ENCODE measurements at regions not wholly inside any gene's neighbourhood (a gene's known extent, or its start where the extent isn't known, plus 50 kb on each side); places are given as distances from the start of the nearest gene placed in this dataset.
"Not testable (repeated sequence)": the region's sequence is repeated elsewhere in the genome, so short reads cannot be mapped to it uniquely, and the experiment has no call there.

DNA sequence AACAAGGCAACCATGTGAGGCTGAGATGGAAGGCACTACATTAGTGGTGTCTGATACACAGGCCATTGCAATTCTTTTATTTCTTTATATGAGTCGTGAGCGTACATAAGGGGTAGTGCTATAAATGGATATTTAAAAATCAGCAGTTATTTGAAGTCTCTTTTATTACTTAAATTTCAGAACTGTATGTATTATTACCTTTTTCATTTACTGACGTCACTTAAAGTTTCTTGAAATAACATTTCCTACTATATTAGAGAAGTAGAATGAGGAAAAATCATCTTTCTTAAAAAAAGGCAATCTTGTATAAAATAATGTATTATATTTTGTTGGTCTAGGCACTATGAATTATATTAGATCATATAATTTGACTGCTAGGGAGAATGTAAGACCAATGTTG, 280.9 kb upstream of the CYLC2 start:
- no peak for DNase-seq

DNA sequence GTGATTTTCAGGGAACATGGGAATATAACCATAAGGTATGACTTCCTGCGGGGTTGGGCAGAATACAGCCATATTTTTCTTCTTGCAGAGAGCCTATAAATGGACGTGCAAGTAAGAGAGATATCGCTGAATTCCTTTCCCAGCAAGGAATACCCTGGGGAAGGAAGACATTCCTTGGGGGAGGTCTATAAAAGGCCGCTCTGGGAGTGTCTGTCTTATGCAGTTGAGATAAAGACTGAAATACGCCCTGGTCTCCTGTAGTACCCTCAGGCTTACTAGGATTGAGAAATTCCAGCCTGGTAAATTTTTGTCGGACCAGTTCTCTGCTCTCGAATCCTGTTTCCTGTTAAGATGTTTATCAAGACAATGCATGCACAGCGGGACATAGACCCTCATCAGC, 282.2 kb upstream of the CYLC2 start:
- not testable (repeated sequence) for DNase-seq

DNA sequence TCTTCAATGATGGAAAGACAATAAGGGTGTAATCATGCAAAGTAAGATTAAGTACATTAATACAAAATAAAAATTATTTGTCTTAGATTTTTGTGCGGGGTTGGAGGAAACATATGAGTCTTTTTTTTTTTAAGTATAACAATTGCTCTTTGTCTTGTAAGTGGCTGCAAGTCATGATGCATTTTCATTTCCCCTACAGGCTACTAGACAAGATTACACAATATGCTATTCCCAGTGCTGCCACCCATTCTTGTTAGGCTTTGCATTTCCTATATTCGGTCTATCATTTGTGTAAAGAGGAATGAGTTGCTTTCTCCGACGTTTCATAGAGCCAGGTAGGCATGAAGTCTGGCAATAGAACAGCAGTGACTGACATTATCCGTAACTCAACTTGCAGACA, 294.2 kb upstream of the CYLC2 start:
- no peak for DNase-seq

DNA sequence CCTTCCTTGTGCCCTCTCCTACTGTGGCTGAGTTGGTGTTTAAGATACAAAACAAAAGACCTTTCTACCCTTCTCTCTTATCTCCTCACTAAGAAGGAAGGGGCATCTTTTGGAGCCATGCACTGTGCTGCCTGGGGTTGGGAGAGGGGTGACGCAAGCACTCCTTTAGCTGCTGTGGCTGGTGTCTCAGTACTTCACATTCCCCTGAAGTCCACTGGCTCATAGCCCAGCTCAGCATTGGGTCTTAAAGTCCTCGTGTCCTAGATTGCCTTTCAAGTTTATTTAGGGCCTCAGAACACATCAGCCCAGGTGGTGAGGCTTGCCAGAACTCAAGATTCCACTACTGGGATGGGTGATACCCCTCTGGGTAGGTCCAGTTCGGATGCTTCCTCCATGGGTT, 325.9 kb upstream of the CYLC2 start:
- no peak for DNase-seq

DNA sequence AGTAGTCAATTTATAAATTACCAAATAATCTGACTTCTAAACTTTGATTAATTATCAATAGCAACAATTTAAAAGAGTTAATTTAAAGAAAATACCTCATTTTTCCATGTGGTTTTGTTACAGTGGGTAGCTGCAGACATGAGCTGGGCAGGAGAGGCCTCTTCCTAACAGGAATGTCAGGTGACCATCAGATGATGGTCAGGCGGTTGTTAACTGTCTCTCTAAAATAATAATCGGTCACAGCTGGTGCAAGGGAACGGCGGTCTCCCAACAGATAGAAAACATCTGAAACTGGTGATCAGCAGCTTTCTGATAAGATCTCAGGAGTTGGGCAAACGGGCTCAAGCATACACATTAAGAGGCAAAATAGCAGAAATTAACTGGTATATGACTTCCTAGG, 342.7 kb upstream of the CYLC2 start:
- no peak for DNase-seq

DNA sequence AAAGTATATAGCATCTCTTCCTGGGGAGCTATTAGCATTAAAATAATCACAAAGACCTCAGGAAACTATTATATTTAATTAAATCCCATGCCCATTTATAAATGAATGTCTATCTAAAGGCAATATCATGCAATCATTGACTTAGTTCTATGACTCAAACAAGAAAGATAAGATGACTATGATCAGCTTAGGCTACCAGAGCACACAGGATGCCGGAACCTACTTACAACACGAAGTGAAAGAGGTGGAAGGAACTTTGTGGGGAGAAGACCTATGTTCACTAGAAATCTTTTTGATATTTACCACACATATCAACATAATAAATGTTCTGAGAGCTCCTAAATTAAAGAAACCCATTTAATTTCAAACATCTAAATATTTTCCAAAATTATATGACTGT, 344.2 kb upstream of the CYLC2 start:
- no peak for DNase-seq

DNA sequence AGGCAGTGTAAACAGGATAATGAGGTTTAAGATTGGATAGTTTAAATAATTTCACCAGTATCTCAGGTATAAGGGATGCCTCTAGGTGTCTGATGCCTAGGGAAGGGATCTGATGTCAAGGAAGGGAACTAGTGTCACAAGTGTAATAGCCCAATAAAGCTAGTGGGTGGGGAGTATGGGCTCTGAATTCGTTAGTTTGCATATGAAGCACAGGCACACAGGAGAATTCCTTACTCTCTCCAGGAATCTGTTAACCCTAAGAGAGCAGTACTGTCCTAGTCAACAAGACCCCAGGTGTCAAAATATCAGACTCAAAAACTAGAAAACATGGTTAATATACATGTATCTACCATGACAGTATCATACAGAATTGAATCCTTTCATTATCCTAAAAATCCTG, 352.5 kb upstream of the CYLC2 start:
- no peak for DNase-seq

DNA sequence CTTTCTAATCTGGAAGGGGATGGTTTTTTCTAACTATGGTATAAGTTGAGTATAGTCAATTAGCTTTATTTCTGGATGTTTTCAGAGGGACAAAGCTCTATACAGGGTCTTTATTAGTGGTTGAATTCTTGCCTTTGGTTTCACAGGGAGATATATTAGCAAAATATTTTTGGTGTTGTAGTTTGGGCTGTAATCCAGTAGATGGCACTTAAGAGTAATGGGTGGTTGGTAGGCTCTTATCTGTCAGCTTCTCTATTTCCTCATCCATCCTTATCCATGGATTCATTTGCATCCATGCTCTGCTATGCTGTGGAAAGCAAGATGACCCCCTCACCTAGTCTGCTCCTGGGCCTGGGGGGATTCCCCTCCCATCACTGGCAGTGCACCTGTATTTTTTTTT, 363.6 kb upstream of the CYLC2 start:
- no peak for DNase-seq

DNA sequence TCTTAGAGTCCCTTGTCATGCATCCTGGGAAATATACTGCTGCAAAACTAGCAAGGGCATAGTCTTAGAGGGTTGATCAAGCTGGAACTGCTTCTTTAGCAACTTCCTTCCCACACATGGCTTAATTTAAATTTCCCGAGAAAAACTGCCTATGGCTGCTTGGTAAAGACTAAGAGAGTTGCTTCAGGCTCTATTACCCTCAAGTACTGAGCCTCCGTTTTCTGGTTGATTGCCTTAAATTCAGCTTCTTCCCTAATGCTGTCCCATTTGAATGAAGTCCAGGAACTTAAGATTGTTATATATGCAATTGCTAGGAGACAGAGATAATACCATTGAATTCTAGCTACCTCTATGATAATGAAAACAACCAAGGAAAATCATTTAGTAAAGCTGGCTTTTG, 385.7 kb upstream of the CYLC2 start:
- no peak for DNase-seq

DNA sequence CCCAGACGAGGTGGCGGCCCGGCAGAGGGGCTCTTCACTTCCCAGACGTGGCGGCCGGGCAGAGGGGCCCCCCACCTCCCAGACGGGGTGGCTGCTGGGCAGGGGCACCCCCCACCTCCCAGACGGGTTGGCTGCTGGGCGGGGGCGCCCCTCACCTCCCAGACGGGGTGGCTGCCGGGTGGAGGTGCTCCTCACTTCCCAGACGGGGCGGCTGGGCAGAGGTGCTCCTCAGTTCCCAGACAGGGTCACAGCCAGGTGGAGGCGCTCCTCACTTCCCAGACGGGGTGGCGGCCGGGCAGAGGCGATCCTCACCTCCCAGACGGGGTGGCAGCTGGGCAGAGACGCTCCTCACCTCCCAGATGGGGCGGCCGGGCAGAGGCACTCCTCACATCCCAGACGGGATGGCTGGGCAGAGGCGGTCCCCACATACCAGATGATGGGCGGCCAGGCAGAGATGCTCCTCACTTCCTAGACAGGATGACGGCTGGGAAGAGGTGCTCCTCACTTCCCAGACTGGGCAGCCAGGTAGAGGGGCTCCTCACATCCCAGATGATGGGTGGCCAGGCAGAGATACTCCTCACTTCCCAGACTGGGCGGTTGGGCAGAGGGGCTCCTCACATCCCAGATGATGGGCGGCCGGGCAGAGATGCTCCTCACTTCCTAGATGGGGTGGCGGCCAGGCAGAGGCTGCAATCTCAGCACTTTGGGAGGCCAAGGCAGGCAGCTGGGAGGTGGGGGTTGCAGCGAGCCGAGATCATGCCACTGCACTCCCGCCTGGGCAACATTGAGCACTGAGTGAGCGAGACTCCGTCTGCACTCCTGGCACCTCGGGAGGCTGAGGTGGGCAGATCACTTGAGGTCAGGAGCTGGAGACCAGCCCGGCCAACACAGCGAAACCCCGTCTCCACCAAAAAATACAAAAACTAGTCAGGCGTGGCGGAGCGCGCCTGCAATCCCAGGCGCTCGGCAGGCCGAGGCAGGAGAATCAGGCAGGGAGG, 391.6 kb upstream of the CYLC2 start:
- DNase-seq: not testable (repeated sequence)

DNA sequence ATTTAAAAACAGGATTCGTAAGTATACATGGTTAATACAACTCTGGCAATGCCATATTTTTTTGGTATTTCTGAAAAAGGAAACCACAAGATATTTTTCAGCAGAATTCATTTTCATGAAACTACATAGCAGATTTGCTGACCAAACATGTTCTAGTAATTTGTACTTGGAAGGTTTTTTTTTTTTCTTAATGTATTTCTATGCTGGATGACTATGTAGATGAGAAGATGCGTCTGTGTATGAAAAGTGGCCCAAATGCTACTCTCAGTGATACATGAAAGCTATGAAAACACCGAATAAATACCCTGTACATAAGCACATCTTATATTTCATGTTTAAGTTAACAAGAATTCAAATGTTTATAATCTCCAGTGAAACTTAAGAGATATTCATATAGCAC, 400.9 kb upstream of the CYLC2 start:
- no peak for DNase-seq

DNA sequence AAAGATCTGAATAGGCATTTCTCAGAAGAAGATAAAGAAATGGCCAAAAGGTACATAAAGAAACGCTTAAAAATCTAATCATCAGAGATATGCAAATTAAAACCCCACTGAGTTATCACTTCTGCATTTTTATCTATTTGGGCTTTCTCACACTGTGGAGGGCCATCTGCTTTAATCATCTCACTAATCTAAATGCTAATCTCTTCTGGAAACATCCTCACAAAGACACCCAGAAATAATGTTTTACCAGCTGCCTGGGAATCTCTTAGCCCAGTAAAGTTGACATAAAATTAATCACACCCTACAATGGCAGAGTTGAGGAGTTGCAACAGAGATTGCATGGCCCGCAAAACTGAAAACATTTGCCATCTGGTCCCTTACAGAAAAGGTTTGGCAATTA, 407.9 kb upstream of the CYLC2 start:
- DNase-seq: no peak

DNA sequence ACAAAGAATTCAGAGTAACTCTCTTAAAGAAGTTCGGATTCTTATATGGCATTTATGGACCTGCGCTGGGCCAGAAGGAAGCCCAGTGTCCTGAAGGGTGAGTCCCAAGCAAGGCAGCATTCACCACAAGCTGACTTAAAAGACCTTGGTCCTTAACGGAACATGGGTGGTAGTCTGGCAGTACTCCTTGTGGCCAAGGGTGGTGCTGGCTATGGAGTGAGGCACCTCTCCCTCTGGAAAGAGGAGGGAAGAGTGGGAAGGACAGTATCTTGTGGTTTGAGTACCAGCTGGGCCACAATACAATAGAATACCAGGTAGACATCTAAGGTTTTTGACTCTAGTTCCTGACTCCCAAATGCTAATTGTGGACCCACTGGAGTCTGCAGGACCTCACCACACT, 425.7 kb upstream of the CYLC2 start:
- DNase-seq: no peak

DNA sequence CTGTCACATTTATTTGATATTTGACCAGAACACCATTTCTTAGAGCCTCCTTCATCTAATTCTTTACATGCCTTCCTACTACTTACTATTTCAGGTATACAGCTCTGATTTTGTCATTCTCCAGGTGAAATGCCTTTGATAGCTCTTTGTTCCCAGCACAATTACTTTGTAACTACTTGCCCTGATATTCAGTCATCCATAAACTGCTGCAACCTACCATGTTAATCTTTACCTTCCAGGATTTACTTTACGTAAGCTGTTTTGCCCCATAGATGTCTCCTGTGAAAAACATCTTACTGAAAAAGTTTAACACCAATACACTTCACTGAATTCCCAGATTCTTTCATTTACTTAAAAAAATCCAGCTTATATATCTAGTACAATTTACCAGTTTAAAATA, 443.8 kb upstream of the CYLC2 start:
- DNase-seq: no peak

DNA sequence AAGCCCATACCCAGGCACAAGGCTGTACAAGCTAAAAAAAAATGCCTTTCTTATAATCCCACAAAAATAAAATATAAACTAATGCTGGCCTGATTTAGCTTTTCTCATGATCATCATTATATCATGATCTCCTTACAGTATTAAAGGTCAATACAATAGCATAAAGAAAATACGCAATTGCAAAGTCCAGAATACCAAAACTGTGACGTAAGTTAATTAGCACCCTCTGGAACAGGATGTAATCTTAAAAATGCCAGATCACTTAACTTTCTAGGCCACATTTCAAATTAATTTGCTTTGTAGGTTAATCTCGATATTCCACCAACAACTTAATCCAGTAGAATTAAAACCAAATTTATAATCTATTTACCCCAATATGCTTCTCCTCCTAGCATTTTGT, 444.2 kb upstream of the CYLC2 start:
- no peak for DNase-seq

DNA sequence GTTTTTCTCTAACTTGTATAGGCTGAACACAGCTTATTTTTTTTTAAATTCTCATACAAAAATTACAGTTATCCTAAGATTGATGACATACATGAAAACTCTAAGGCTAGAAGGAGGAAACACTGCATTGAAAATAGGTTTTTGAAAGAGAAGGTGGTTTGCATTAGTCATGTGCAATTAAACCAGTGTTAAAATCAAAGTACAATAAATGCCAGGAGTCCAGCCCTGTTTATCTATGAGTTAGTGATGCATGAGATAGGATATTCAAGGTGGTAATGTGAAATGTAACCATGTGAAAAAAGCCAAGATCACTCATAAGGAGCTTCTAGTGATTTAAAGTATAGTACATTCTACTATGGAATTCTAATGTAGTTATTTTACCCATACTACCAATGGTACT, 444.9 kb upstream of the CYLC2 start:
- no peak for DNase-seq

DNA sequence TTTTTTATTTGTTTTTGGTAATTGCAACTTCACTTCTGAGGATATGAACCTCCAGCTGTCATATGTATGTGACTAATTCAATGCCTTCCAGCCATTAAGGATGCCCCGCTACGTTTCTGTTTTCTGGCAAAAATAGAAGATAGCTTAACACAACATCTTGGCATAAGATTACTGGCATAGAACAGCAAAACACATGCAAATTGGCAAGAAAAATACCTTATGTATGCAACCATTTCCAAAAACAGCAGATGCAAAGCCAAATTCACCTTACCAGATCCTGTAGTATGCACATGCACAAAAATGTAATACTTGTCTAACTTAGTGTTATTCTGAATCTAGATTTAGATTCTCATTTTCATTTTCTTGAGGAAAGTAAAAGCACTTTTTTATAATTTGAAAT, 461.1 kb upstream of the CYLC2 start:
- DNase-seq: no peak

DNA sequence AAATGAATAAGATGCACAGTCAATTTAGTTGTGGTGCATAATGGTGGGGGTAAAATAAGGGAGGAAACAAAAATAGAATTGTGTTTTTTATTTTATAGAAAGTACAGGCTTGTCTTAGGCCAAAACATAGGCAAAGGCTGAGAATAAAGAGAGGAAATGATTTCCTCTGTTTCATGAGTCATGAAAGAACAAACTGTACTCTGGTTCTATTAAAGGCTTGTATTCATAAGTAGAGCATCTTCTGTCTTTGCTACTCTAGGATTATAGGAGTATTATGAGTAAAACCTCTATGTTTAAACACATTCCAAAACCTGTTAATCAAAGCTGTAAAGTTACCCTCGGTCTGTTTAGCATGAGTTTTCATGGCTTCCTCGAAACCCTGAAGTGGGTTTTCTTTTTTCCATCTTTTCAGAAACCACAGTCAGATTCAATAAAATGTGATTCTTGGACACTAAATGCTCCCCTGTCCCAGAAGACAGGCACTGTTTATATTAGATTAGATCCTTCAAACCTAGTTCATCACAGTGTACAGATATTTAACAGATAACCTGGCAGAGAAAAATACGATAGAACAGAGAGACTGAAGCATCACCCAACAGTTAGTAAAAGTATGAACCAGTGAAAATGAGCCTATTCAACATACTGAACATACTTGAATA, 473.9 kb upstream of the CYLC2 start:
- DNase-seq: no peak

DNA sequence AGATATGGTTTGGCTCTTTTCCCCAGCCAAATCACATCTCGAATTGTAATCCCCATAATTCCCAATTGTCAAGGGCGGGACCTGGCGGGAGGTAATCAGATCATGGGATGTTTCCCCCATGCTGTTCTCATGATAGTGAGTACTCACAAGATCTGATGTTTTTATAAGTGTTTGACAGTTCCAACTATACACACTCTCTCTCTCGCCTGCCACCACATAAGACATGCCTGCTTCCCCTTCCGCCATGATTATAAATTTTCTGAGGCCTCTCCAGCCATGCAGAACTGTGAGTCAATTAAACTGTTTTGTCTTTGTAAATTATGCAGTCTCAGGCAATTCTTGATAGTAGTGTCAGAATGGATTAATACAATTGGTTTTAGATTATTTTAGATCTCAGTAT, 475.7 kb upstream of the CYLC2 start:
- no peak for DNase-seq

DNA sequence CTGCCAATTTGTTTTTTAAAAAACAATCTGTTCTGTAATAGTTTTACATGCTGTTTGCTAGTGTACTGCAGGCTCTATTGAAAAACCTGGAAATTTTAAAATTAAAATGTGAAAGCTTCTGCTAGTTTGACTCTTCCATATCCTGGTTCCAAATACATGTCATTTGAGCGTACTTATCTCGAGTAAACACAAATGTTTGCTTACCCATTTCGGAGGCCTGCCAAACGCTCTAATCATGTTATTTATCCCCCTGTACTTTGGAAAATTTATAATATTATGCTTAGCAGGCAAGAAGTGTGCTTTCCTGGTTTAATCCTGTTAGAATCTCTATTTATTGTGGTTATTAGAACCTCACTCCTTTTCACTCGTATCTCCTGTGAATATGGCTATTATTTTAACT, 476.8 kb upstream of the CYLC2 start:
- DNase-seq: no peak

DNA sequence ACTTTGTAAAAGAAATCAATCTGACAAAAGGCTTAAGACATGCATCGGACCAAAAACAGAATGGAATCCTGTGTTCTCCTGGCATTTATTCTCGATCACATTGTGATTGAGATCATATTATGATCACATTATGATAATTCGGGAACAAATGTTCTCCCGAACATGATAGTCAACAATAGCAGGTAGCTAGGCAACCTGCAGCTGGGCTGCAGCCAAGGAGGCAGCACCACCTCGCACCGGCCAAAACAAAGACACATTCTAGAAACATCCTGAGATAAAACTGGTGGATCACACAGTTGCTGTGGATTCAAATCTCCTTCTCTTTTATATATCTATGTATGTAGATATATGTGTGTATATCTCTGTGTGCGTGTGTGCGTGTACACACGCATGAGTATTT, 480.6 kb upstream of the CYLC2 start:
- no peak for DNase-seq

DNA sequence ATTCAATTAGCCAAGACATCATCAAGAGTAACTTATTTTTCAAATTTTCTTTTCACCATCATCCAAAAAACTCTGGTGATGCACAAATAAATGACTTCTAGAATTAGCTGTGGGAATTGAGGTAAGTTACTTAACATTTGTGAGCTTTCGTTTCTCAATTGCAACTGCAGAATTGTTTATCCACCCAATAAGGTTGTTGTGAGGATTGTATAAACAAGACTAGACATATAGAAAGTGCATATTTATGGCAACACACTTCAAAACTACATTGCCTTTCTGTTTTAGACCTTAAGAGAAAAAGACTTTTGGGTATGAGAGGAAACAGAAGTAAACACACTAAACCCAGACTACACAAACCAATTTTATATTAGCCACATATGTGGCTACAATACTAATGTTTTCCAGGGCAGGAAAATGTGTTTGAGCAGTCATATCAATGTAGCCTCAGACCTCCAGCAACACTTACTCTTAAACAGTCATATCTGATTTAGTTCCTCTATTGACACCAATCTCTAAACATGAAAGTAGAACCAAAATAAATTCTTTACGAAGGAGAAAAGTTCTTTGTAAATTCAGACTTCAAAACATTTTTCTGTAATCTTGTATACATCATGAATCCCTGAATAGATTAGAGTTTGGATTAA, 488.0 kb upstream of the CYLC2 start:
- DNase-seq: no peak

DNA sequence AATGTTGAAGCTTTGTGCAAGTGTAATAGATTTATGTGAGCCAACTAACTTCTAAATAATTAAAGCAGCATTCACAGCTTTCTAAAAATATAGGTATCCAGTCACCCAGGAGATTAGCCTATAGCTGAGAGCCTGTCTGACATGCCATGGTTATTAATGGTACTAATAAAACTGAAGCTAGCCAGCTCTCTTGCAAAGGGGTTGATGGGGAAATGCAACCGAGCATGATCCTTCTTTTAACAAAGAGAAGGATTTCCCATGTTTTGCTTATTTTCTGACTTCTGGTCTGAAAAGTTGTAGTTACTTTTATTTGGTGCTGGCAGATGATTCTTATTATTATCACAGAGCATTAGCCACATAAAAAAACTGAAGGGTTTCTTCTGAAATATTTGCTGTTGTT, 488.7 kb upstream of the CYLC2 start:
- no peak for DNase-seq

DNA sequence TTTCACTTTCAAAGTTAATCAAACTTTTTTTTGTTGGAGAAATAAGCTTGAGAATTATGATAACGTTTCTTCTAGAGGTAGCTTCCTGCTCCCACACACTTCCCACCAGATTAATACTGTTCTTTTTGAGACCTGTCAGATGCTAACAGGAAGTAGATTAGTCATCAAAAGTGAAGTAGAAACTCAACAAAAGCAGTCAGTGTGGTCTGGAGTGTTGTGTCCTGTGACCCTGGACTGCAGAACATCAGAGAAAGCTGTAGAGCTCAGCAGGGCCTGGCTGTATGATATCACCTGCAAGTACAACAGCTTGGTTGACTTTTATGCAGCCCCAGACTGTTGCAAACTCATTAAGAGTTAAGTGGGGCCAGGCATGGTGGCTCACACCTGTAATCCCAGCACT, 495.7 kb upstream of the CYLC2 start:
- DNase-seq: no peak
